Subcutaneous abdominal adipose tissue (tissue), 5 donors: ENCODE measurements at regions not wholly inside any gene's neighbourhood (a gene's known extent, or its start where the extent isn't known, plus 50 kb on each side); places are given as distances from the start of the nearest gene placed in this dataset.

Source experiments
- H3K27ac ChIP-seq: one replicate; pipeline ENCODE4 v1.7.0; 2013; ENCODE audit warnings: low read depth, mild to moderate bottlenecking, inconsistent platforms, low read length, moderate library complexity
- H3K27me3 ChIP-seq, 5 donors: one replicate each; pipeline ENCODE4 v1.7.0; 2013; ENCODE audit warnings: low read length in 5 of 5, inconsistent platforms in 1 of 5; ENCODE audit not compliant: control insufficient read depth in 5 of 5, insufficient read depth in 4 of 5
- H3K36me3 ChIP-seq, 5 donors: one replicate each; pipeline ENCODE4 v1.7.0; 2013; ENCODE audit warnings: low read length in 5 of 5; ENCODE audit not compliant: control insufficient read depth in 5 of 5, insufficient read depth in 5 of 5
- H3K4me1 ChIP-seq, 5 donors: one replicate each; pipeline ENCODE4 v1.7.0; 2013; ENCODE audit warnings: low read length in 5 of 5, mild to moderate bottlenecking in 3 of 5, moderate library complexity in 1 of 5; ENCODE audit not compliant: control insufficient read depth in 5 of 5, insufficient read depth in 5 of 5
- H3K4me3 ChIP-seq, 5 donors: one replicate each; pipeline ENCODE4 v1.7.0; 2013; ENCODE audit warnings: low read length in 5 of 5, low read depth in 1 of 5
- H3K9ac ChIP-seq, 5 donors: one replicate each; pipeline ENCODE4 v1.7.0; 2013; ENCODE audit warnings: low read length in 5 of 5, mild to moderate bottlenecking in 4 of 5, moderate library complexity in 3 of 5
- H3K9me3 ChIP-seq, 5 donors: one replicate each; pipeline ENCODE4 v1.7.0; 2013; ENCODE audit warnings: low read length in 5 of 5; ENCODE audit not compliant: control insufficient read depth in 5 of 5
- donor health status: healthy.
- donor health status: healthy.
- donor health status: healthy.
- donor health status: healthy.
- donor health status: healthy.

DNA sequence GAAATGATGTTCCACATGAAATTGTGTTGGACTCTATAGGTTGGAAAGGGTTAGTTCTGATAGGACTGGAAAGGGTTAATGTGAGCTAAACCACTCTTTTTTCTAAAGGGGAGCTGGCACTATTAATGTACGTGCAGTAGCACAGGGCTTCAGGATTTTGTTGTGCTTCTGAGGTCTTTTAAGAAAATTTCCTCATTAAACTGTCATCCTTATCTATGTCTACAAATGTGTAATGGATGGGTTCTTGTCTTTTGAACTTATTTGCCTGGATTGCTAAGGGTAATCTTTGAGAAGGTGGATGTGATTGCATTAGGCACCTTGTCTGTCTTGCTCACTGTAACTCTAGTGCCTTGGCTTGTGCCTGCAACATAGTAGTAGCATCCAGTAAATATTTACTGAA lies 106.0 kb upstream of the SLC4A4 start:
- Histone ChIP-seq H3K4me3 (no peak overlapping the region), H3K27me3 (peaks cover 0 to 4% (median 0%) of the 10 kb centered on the region in 5 donors), H3K9me3 (no peaks in the 10 kb centered on the region), H3K9ac (no peak overlapping the region), H3K36me3 (no peaks in the 10 kb centered on the region), H3K4me1 (peaks cover 0 to 49% (median 30%) of the 10 kb centered on the region in 5 donors), H3K27ac (no peak overlapping the region)

DNA sequence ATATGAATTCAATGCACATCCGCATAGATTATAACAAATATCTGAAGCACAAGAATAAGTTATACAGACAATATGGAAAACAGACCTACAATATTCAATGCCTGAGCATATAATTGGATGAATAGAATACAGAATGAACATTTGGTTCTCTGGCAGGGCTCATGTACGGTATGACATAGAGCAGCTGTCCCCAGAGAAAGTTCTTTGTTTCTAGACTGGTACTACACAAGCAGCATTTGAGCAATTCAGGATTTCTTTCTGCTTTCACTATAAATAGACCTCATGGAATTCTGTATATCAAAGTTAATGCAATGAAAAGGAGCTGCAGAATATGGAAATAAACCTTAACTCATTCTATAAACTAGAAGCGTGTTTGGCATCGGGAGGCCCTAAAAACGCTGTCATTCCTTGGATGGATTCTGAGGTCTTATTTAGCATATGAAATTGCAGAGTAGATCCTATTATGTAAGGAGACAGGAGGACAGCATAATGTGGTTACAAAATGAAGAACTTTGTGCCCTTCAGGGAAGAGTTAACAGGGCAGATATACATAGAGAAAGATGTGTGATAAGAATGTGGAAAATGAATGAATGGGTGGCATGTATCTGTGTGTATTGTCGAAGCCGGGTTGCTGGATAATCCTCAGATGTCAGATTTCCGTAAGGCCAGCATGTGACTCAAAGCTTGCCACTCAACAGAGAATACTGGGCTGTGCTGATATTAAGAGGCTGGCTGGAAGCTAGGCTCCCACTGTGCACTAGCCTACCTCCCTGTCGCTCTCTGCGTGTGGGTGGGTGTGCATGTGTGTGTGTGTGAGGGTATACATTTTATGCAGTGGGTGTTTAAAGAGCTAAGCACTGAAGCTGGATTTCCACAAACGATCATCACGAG lies 103.3 kb upstream of the SLC4A4 start:
- Histone ChIP-seq H3K36me3 (no peaks in the 10 kb centered on the region), H3K4me1 (peaks cover 0 to 37% (median 17%) of the 10 kb centered on the region in 5 donors), H3K9me3 (no peaks in the 10 kb centered on the region), H3K27me3 (peaks cover 0 to 4% (median 0%) of the 10 kb centered on the region in 5 donors), H3K9ac (no peak overlapping the region), H3K27ac (no peak overlapping the region), H3K4me3 (no peak overlapping the region)

DNA sequence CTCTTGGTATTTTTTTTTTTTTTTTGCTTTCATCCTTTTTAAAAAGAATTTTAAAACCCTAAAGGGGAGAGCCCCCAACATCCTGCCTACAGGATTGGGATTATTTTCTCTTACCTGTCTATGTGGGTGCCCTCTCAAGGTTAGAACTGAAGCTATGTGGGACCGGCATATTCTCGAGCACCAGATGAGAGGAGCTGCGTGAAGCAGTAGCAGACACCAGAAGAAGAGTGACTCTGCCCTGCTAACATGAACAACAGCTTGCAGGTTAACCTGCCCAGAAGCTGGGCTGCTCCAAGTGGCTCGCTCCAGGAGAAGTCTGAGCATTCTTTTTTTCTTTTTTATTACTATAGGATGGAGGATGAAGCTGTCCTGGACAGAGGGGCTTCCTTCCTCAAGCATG lies 102.6 kb upstream of the SLC4A4 start:
- Histone ChIP-seq H3K27ac (no peak overlapping the region), H3K9ac (no peak overlapping the region), H3K9me3 (no peaks in the 10 kb centered on the region), H3K27me3 (no peaks in the 10 kb centered on the region), H3K36me3 (no peaks in the 10 kb centered on the region), H3K4me3 (no peak overlapping the region), H3K4me1 (peaks cover 0 to 30% (median 10%) of the 10 kb centered on the region in 5 donors)

DNA sequence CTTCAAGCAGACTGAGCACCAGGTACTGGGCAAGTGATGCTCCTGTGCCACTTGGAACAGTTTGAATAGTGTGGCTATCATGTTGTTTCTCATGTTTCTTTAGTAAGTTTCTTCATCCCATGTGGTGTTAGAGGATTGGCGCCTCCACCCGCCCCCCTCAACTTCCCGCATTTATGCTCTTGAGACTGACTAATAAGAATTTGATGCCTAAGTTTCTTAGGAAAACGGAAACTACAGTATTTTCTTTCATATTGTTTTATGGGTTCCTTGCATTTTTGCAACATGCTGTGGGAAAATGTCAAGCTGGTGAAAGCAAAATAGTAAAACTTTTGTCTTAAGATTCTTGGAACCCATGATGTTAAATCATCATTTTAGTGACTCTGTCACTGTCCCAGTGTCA lies 101.2 kb upstream of the SLC4A4 start:
- Histone ChIP-seq H3K36me3 (no peaks in the 10 kb centered on the region), H3K9ac (no peak overlapping the region), H3K27me3 (no peaks in the 10 kb centered on the region), H3K27ac (no peak overlapping the region), H3K4me1 (peaks cover 0 to 16% (median 3%) of the 10 kb centered on the region in 5 donors), H3K9me3 (no peaks in the 10 kb centered on the region), H3K4me3 (no peak overlapping the region)

GRCh38 chr4:71239365-71239764 lies 99.5 kb upstream of the SLC4A4 start:
- H3K4me1 ChIP-seq = peaks cover 0 to 14% (median 3%) of the 10 kb centered on the region in 5 donors
- no peak overlapping the region for H3K27ac ChIP-seq
- H3K36me3 ChIP-seq = no peaks in the 10 kb centered on the region
- no peaks in the 10 kb centered on the region for H3K27me3 ChIP-seq
- H3K4me3 ChIP-seq = no peak overlapping the region
- no peak overlapping the region for H3K9ac ChIP-seq
- no peaks in the 10 kb centered on the region for H3K9me3 ChIP-seq

DNA sequence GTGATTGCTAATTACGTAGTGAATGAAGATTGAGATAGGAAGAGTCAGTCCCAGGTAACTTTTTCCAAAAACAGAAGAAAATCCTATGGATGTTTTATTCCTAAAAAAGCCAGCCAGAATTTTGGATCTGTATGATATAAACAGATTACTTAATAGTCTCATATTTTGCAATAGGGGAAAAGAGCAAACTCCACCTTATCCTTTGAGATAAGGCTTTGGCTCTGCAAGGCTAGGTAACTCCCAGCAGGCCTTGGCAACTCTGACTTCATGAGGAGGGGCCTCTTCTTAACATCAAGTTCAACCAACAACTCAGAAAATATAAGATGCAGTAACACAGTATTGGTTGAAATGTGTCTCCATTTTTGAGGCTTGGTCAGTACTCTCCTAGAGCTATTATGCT lies 98.7 kb upstream of the SLC4A4 start:
- H3K9me3 ChIP-seq = no peaks in the 10 kb centered on the region
- no peak overlapping the region for H3K27ac ChIP-seq
- H3K4me3 ChIP-seq = no peak overlapping the region
- H3K4me1 ChIP-seq = peaks cover 0 to 14% (median 3%) of the 10 kb centered on the region in 5 donors
- H3K36me3 ChIP-seq = no peaks in the 10 kb centered on the region
- H3K27me3 ChIP-seq = no peaks in the 10 kb centered on the region
- H3K9ac ChIP-seq = no peak overlapping the region

DNA sequence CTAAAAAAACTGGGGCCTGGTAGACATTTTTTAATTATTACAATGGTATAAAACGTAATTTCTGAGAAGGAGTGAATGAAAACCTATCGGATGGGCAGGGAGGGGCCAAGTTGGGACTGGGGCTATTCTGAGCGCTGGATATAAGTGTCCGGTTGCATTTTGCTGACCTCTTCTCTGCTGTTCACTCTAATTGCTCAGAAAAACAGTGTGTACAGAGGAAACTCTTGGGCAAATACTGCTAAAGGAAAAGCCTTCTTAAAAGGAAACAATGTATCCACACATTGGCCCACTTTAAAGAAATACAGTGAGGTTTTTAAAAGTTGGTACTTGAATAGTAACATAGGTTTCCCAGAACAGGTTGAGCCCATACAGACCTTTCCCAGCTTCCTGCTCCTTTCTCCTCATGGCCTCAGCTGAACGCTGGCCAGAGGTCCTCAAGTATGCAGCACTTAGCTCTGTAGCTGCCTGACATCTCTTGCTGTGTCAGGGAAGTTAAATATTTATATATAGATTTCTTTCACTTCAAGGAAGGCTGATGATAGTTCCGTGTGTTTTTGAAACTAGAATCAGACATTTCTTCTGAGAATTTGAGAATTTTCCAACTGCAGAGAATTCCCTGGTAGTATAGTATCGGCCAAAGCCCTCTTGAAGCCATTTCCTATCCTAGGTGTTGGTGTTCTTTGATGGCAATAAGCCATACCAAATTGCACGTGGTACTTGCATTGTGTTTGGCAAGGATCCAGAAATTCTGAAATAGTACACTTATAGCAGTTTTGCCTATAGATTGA lies 97.1 kb upstream of the SLC4A4 start:
- Histone ChIP-seq H3K9me3 (no peaks in the 10 kb centered on the region), H3K9ac (no peak overlapping the region), H3K4me1 (peaks cover 0 to 2% (median 0%) of the 10 kb centered on the region in 5 donors), H3K4me3 (no peak overlapping the region), H3K36me3 (no peaks in the 10 kb centered on the region), H3K27me3 (no peaks in the 10 kb centered on the region), H3K27ac (no peak overlapping the region)

DNA sequence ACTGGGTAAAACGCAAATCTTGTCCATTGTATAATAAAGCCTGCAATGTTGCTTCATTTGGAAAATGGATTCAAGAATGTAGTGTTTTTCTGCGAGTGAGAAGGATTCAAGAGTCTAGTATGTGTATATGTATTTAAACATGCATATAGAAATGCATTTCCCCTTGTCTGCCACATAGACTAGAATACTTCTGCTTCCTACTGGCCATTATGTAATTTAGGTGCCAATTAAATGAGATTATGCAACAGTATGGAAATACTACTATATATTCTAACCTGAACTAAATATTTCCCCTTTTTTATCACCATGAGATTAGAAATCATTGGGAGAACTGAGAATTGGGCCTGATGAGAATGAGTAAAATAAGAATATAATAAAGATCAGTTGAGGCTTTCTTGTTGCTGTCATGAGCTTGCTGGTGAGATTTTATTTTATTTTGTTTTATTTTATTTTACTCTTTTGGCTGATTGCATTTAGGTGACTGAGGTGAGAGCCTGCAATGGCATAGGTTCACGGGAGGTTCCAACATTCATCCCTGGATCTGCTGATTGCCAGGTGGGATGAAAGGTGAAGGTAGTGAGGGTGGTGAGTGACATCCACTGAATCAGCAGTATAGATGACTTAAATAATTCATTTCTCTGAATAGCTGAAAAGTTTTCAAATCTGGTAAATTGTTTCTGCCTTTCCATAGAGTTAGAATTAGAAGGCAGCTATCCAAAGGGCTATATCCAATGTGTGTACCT lies 95.6 kb upstream of the SLC4A4 start:
- no peaks in the 10 kb centered on the region for H3K27me3 ChIP-seq
- H3K36me3 ChIP-seq = no peaks in the 10 kb centered on the region
- peaks cover 0 to 2% (median 0%) of the 10 kb centered on the region in 5 donors for H3K4me1 ChIP-seq
- no peak overlapping the region for H3K9ac ChIP-seq
- H3K9me3 ChIP-seq = no peaks in the 10 kb centered on the region
- H3K27ac ChIP-seq = no peak overlapping the region
- no peak overlapping the region for H3K4me3 ChIP-seq

- Histone ChIP-seq H3K27me3 (no peaks in the 10 kb centered on the region), H3K9me3 (no peaks in the 10 kb centered on the region)
Observed at GRCh38 chr4:71247706-71248105, 91.1 kb upstream of the SLC4A4 start.

More at GRCh38 chr4:71247706-71248105, 91.1 kb upstream of the SLC4A4 start:
- no peak overlapping the region for H3K4me3 ChIP-seq
- no peaks in the 10 kb centered on the region for H3K36me3 ChIP-seq
- peaks cover 0 to 6% (median 4%) of the 10 kb centered on the region in 5 donors for H3K4me1 ChIP-seq
- H3K9ac ChIP-seq = no peak overlapping the region
- H3K27ac ChIP-seq = no peak overlapping the region
